DMS53 treated with DMSO at 0.1 percent for 48 hours (cell line): ENCODE measurements at regions not wholly inside any gene's neighbourhood (a gene's known extent, or its start where the extent isn't known, plus 50 kb on each side); places are given as distances from the start of the nearest gene placed in this dataset.
"Not testable (repeated sequence)": the region's sequence is repeated elsewhere in the genome, so short reads cannot be mapped to it uniquely, and the experiment has no call there.

Source experiments
- DNase-seq: peaks from one replicate; lab custom pipeline; 2025; ENCODE audit not compliant: unreplicated experiment; lab: John Stamatoyannopoulos, UW

- DNase-seq: no peak
Measured at GRCh38 chr4:147220833-147221232, 260.1 kb upstream of the EDNRA start.

GRCh38 chr4:147222906-147223305 is 258.0 kb upstream of the EDNRA start:
- DNase-seq: no peak

- no peak for DNase-seq
Measured at GRCh38 chr4:147223576-147223975, 257.3 kb upstream of the EDNRA start.

DNA sequence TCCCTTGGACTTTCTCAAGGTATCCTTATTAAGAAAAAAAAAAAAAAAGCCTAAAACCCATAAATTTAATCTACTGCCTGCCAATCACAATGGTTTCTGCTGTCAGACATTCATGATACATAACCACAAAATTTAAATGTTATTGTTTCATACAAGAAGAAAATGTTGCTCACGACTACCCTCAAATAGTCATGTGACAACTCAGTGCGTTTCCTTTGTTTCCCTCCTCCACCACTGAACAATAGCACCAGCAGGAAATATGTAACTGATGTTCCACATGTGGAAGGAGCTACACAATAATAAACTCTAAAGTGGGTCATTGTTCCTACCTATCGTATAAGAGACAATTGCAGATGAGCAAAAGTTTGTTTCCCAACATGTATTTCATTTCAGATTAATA is 244.1 kb upstream of the EDNRA start:
- DNase-seq: no peak

- no peak for DNase-seq
Measured at GRCh38 chr4:147244786-147245185, 236.1 kb upstream of the EDNRA start.

DNA sequence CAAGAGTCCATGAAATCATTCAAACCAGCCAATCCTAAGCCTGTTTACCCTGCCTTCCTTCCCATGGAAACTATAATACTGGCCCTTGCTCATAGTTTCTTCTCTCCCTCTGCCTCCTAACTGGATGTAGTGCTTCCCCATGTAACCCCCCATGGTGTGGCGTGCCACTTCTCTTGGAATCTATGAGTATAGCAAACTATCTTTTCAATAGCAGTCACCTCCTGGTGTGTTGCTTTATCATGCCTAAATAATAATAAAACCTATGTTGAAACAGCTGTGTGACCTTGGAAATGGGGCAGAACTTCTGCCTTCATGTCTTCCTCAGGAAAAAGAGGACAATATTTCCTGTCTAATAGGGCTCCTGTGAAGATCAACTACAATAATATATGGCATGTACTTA is 234.8 kb upstream of the EDNRA start:
- DNase-seq: no peak

DNA sequence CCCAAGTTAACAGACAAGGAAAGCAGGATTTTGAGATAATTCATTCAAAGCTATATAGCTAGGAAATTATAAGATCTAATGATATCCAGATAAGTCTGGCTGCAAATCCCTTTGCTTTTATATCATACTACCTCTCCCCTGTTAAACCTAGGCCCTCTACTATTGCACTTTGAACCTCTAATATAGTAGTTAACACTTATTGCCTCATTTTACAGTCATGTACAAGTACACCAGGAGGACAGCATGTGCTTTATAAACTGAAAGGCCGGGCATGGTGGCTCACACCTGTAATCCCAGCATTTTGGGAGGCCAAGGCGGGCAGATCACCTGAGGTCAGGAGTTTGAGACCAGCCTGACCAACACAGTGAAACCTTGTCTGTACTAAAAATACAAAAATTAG is 234.4 kb upstream of the EDNRA start:
- DNase-seq: not testable (repeated sequence)

- DNase-seq: peak; percentile 26
Measured at GRCh38 chr4:147247579-147247978, 233.3 kb upstream of the EDNRA start.

DNA sequence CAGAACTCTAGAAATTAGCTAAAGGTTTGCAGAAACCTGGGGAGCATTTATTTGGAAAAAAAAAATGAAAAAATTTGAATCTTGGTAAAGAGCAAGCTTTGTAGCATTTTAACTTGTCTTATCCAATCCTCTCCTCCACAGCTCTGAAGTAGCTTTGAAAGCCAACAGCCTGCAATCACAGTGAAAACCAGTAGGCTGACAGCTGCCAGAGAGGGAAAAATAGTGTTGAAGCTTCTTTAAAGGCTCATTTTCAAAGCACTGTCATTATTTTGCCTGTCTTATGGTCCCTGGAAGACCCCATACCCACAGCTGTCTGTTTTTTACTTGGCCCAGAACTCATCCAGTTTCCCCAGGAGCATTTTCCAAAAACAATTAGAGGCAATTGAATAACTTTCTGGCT is 230.8 kb upstream of the EDNRA start:
- no peak for DNase-seq

DNA sequence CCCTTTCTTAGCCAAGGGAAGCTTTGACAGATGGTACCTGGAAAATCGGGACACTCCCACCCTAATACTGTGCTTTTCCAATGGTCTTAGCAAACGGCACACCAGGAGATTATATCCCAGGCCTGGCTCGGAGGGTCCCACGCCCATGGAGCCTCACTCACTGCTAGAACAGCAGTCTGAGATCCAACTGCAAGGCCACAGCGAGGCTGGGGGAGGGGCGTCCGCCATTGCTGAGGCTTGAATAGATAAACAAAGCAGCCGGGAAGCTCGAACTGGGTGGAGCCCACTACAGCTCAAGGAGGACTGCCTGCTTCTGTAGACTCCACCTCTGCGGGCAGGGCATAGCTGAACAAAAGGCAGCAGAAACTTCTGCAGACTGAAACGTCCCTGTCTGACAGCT is 225.6 kb upstream of the EDNRA start:
- not testable (repeated sequence) for DNase-seq

DNA sequence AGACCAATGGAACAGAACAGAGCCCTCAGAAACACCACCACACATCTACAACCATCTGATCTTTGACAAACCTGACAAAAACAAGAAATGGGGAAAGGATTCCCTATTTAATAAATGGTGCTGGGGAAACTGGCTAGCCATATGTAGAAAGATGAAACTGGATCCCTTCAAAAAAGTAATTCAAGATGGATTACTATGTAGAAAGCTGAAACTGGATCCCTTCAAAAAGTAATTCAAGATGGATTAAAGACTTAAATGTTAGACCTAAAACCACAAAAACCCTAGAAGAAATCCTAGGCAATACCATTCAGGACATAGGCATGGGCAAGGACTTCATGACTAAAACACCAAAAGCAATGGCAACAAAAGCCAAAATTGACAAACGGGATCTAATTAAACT is 221.6 kb upstream of the EDNRA start:
- not testable (repeated sequence) for DNase-seq

DNA sequence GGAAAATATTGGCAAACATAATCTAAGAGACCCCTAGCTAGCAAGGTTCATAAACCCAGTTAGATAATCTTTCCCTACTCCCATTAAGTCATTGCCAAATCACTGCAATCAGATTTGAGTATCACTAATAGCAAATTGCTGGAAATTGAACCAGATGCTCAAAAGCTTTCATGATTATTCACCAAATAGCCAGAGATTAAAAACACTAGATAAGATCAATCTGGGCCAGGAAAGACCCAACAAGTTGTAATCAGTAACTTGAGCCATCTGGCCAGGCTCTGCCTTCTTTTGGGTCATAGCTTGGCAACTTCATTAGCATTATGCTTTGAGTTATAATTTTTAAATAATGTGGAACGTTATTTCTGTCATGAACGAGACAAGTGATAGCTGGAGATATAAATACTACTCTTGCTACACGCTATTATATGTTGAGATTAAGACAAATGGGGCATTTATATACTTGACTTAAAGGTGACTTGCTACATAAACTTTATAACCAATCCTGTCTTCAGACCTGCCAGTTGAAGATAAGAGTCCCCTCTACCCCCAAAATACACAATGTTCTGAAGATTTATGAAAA is 196.6 kb upstream of the EDNRA start:
- no peak for DNase-seq

DNA sequence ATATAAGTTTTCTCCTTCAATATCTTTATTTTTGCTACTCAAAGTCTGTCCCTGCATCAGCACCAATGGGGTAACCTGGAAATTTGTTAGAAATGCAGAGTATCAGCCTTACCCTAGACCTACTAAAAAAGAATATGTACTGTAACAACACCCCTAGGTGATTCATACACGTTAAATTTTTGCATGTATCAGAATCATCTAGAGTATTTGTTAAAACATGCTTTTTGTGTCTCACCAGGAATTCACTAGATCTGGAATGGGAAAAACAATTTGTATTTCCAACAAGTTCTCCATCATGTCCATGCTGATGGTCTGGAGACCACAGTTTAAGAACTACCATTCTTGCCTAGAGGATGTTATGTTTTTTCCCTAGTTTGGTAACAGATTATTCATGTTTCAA is 196.0 kb upstream of the EDNRA start:
- DNase-seq: no peak

DNA sequence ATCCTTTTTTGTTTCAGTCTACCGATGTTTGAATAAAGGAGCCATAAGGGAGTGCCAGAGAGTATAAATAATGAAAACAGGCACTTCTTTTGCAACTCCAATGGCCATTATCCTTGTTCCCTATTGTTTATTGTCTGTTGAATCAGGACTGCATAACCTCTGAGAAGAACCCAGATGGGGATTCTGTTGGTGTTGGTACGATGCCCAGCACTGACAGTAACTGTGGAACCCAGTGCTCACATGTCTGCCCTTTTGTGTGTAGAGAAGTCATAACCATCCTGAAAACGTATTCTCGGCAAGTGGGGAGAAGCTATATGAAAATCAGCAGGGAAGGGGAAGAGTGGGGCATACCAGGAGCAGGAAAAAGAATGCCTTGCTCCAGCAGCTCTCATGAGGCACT is 195.1 kb upstream of the EDNRA start:
- DNase-seq: no peak

- DNase-seq: no peak
Measured at GRCh38 chr4:147286846-147287587, 193.9 kb upstream of the EDNRA start.

DNA sequence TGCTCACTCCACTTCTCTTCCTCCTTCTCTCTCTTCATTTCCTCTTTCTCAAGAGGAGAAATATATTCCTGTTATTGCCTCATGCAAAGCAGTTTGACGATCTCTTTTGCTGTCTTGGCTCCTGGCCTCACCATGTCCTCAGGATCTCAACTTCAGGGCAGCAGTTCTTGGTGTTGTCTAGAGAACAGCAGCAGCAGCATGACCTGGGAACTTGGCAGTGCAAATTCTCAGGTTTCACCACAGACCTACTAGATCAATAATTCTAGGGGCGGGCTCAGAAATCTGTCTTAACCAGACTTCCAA is 193.4 kb upstream of the EDNRA start:
- no peak for DNase-seq

DNA sequence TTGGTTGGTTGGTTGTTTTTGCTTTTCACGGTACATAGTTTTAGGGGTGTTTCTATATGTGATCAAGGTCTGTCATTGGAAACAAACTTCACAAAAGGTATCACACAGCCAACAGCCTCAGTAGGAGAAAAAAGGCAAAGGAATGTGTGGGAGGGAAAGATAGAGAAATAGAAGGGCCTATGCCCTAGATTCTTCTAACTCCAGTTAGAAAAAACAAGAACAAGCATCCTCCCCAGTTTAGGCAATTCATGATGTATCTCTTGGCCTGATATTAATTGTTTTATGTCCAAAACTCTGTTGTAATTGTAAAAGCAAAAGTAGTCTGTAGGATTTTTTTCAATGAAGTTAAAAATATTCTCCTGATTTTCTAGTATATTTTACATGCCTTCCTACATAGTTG is 192.4 kb upstream of the EDNRA start:
- DNase-seq: no peak

DNA sequence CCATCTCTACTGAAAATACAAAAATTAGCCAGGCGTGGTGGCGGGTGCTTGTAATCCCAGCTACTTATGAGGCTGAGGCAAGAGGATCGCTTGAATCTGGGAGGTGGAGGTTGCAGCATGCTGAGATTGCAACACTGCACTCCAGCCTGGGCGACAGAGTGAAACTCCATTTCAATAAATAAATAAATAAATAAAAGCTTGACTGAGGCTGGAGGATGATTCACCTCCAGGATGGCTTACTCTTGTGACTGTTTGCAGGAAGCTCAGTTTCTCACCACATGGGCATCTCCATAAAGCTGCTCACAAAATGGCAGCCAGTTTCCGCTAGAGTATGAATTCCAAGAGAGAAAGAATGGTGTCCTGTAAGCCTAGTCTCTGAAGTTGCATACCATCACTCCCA is 191.7 kb upstream of the EDNRA start:
- no peak for DNase-seq

GRCh38 chr4:147292604-147293313 is 188.1 kb upstream of the EDNRA start:
- DNase-seq: peak; percentile 54

- DNase-seq: not testable (repeated sequence)
Measured at GRCh38 chr4:147293314-147293677, 187.6 kb upstream of the EDNRA start.

- DNase-seq: peak; percentile 72
Measured at GRCh38 chr4:147299205-147299604, 181.7 kb upstream of the EDNRA start.

GRCh38 chr4:147303174-147303872 is 177.6 kb upstream of the EDNRA start:
- no peak for DNase-seq
